ENCODE measurements at regions not wholly inside any gene's neighbourhood (a gene's known extent, or its start where the extent isn't known, plus 50 kb on each side); places are given as distances from the start of the nearest gene placed in this dataset.

GRCh38 chr11:115817844-115818468, 313.7 kb upstream of the CADM1 start:
- TF ChIP-seq CTCF (IDR thresholded peaks at IDR 0.05; ENCODE audit: borderline replicate concordance, control extremely low read depth, extremely low read depth, insufficient read depth, missing control alignments): no peak
- DNase-seq (ENCODE audit: low spot score): no peak
- in situ Hi-C loops (cut with MboI; ENCODE audit: low sequenced_read_pairs, unreplicated experiment): no loop called here

GRCh38 chr11:115808351-115808940, 304.2 kb upstream of the CADM1 start:
- DNase-seq (ENCODE audit: low spot score): no peak
- TF ChIP-seq CTCF (IDR thresholded peaks at IDR 0.05; ENCODE audit: borderline replicate concordance, control extremely low read depth, extremely low read depth, insufficient read depth, missing control alignments): no peak
- in situ Hi-C loops (cut with MboI; ENCODE audit: low sequenced_read_pairs, unreplicated experiment): no loop called here

- TF ChIP-seq CTCF (IDR thresholded peaks at IDR 0.05; ENCODE audit: borderline replicate concordance, control extremely low read depth, extremely low read depth, insufficient read depth, missing control alignments): no peak
- DNase-seq (ENCODE audit: low spot score): no peak
- in situ Hi-C loops (cut with MboI; ENCODE audit: low sequenced_read_pairs, unreplicated experiment): no loop called here
Observed at GRCh38 chr11:115806056-115806455, 301.8 kb upstream of the CADM1 start.

GRCh38 chr11:115803073-115803740, 299.0 kb upstream of the CADM1 start:
- in situ Hi-C loops (cut with MboI; ENCODE audit: low sequenced_read_pairs, unreplicated experiment): no loop called here
- DNase-seq (ENCODE audit: low spot score): no peak
- no peak for TF ChIP-seq CTCF (IDR thresholded peaks at IDR 0.05; ENCODE audit: borderline replicate concordance, control extremely low read depth, extremely low read depth, insufficient read depth, missing control alignments)

- in situ Hi-C loops (cut with MboI; ENCODE audit: low sequenced_read_pairs, unreplicated experiment): no loop called here
- DNase-seq (ENCODE audit: low spot score): no peak
- no peak for TF ChIP-seq CTCF (IDR thresholded peaks at IDR 0.05; ENCODE audit: borderline replicate concordance, control extremely low read depth, extremely low read depth, insufficient read depth, missing control alignments)
Observed at GRCh38 chr11:115802641-115803040, 298.4 kb upstream of the CADM1 start.

GRCh38 chr11:115792903-115793302, 288.7 kb upstream of the CADM1 start:
- TF ChIP-seq CTCF (IDR thresholded peaks at IDR 0.05; ENCODE audit: borderline replicate concordance, control extremely low read depth, extremely low read depth, insufficient read depth, missing control alignments): no peak
- no peak for DNase-seq (ENCODE audit: low spot score)
- in situ Hi-C loops (cut with MboI; ENCODE audit: low sequenced_read_pairs, unreplicated experiment): no loop called here

All from GM13976 (cell line).